ENCODE measurements at regions not wholly inside any gene's neighbourhood (a gene's known extent, or its start where the extent isn't known, plus 50 kb on each side); places are given as distances from the start of the nearest gene placed in this dataset.

- TF ChIP-seq CTCF (IDR thresholded peaks at IDR 0.05) (no peak), POLR2A (IDR thresholded peaks at IDR 0.05) (no peak)
These were observed 107.1 kb upstream of the CDCA7L start for GRCh38 chr7:22052674-22053365.

Data from heart left ventricle (tissue), 13 donors.